Panc1 (cell line): ENCODE measurements at regions not wholly inside any gene's neighbourhood (a gene's known extent, or its start where the extent isn't known, plus 50 kb on each side); places are given as distances from the start of the nearest gene placed in this dataset.
"Not testable (repeated sequence)": the region's sequence is repeated elsewhere in the genome, so short reads cannot be mapped to it uniquely, and the experiment has no call there.

Source experiments
- ATAC-seq: fragments of 200-7000 bp; cut with Tn5 transposase; 2 replicates; pipeline ENCODE4 v1.9.1; 2020; ENCODE audit warnings: mild to moderate bottlenecking, moderate library complexity
- BruUV-seq: library from RNA; stranded (reverse); fragments of 400-500 nt; replicated peaks from 2 replicates; lab custom pipeline; 2021; lab: Mats Ljungman, UMichigan
- CTCF ChIA-PET: fragments of 300-600 bp; sonication (Branson Sonifier 250); formaldehyde crosslinking; loops from one replicate; lab custom pipeline; 2022; ENCODE audit warnings: antibody characterized with exemption; lab: Charles Lee
- POLR2A ChIA-PET: fragments of 300-600 bp; sonication (Branson Sonifier 250); formaldehyde crosslinking; loops from one replicate; lab custom pipeline; 2022; ENCODE audit warnings: antibody characterized with exemption; lab: Charles Lee
- DNase-seq: peaks from one replicate; pipeline ENCODE4 v3.0.0-alpha.2; 2010; ENCODE audit warnings: low read depth, low spot score
- H3K27ac ChIP-seq: 2 replicates; pipeline ENCODE4 v1.5.1; 2011; ENCODE audit warnings: mild to moderate bottlenecking, low read length, inconsistent platforms
- H3K27me3 ChIP-seq: fragments of 200-500 bp; sonication (Bioruptor generic); 2 replicates; pipeline ENCODE4 v1.6.0; 2014; ENCODE audit warnings: low read length, inconsistent platforms; ENCODE audit not compliant: control insufficient read depth, insufficient read depth
- H3K36me3 ChIP-seq: fragments of 200-500 bp; sonication (Bioruptor generic); 2 replicates; pipeline ENCODE4 v1.5.1; 2014; ENCODE audit warnings: inconsistent platforms, mild to moderate bottlenecking, low read length, moderate library complexity; ENCODE audit not compliant: control insufficient read depth, insufficient read depth
- H3K4me1 ChIP-seq: 2 replicates; pipeline ENCODE4 v1.5.1; 2011; ENCODE audit warnings: inconsistent platforms, mild to moderate bottlenecking, low read length, moderate library complexity; ENCODE audit not compliant: control insufficient read depth, insufficient read depth
- H3K4me3 ChIP-seq, 2 experiments: 2 replicates each; pipeline ENCODE4 v1.5.1; 2011 to 2012; ENCODE audit warnings: low read depth in 2 of 2, low read length in 2 of 2, mild to moderate bottlenecking in 2 of 2, inconsistent platforms in 1 of 2, moderate library complexity in 1 of 2
- H3K9me3 ChIP-seq: fragments of 200-500 bp; sonication (Bioruptor generic); 2 replicates; pipeline ENCODE4 v1.5.1; 2014; ENCODE audit warnings: low read depth, mild to moderate bottlenecking, inconsistent platforms, low read length, moderate library complexity; ENCODE audit not compliant: control insufficient read depth, insufficient read depth
- POLR2AphosphoS5 ChIP-seq: IDR thresholded peaks from 2 replicates; pipeline ENCODE4 v1.6.1; 2012; ENCODE audit warnings: mild to moderate bottlenecking, low read depth, low read length, moderate library complexity
- REST ChIP-seq, 2 experiments: IDR thresholded peaks; 2 replicates each; pipeline ENCODE4 v1.6.1; 2011 to 2012; ENCODE audit warnings: low read depth in 2 of 2, control low read depth in 1 of 2, low read length in 1 of 2, mild to moderate bottlenecking in 1 of 2, moderate library complexity in 1 of 2; ENCODE audit not compliant: insufficient read depth in 1 of 2
- SIN3A ChIP-seq: IDR thresholded peaks from 2 replicates; pipeline ENCODE4 v1.6.1; 2012; ENCODE audit warnings: low read depth, mild to moderate bottlenecking, low read length, moderate library complexity, borderline replicate concordance; ENCODE audit not compliant: insufficient read depth
- TCF7L2 ChIP-seq: IDR thresholded peaks from 2 replicates; pipeline ENCODE4 v1.6.1; 2011; ENCODE audit warnings: mild to moderate bottlenecking, low read depth, low read length, inconsistent platforms
- in situ Hi-C: cut with HindIII; loops from 2 replicates; pipeline ENCODE4 v1.10.0; 2016; ENCODE audit warnings: low sequenced_read_pairs, low pct_unique_long_range_greater_than_20kb
- intact Hi-C: fragments of 100-400 bp; cut with micrococcal nuclease; formaldehyde crosslinking; loops from one replicate; pipeline ENCODE4 v1.10.0; 2022; ENCODE audit not compliant: unreplicated experiment
- TF ChIP-seq, protein P1 (sequence below): fragments of 450-650 bp; IDR thresholded peaks from 2 replicates; pipeline ENCODE4 v1.5.1; 2017; ENCODE audit warnings: mild to moderate bottlenecking

DNA sequence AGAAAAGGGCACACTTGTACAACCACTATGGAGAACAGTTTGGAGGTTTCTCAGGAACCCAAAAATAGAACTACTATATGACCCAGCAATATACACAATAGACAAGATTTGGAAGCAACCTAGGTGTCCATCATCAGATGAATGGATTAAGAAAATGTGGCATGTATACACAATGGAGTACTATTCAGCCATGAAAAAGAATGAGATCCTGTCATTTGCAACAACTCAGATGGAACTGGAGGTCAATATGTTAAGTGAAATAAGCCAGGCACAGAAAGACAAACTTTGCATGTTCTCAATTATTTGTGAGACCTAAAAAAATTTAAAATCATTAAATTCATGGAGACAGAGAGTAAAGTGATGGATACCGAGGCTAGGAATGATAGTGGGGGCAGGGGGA, 118.8 kb downstream of the ZNF467 start:
- H3K9me3 ChIP-seq, result no peaks in the 10 kb centered on the region
- H3K4me1 ChIP-seq, result no peaks in the 10 kb centered on the region
- ChIA-PET CTCF (no interaction called here), POLR2A (no interaction called here)
- no peak overlapping the region for H3K27ac ChIP-seq
- intact Hi-C loops, result no loop called here
- H3K4me3 ChIP-seq, result no peak overlapping the region
- H3K36me3 ChIP-seq, result no peaks in the 10 kb centered on the region
- TF ChIP-seq, protein P1, sequence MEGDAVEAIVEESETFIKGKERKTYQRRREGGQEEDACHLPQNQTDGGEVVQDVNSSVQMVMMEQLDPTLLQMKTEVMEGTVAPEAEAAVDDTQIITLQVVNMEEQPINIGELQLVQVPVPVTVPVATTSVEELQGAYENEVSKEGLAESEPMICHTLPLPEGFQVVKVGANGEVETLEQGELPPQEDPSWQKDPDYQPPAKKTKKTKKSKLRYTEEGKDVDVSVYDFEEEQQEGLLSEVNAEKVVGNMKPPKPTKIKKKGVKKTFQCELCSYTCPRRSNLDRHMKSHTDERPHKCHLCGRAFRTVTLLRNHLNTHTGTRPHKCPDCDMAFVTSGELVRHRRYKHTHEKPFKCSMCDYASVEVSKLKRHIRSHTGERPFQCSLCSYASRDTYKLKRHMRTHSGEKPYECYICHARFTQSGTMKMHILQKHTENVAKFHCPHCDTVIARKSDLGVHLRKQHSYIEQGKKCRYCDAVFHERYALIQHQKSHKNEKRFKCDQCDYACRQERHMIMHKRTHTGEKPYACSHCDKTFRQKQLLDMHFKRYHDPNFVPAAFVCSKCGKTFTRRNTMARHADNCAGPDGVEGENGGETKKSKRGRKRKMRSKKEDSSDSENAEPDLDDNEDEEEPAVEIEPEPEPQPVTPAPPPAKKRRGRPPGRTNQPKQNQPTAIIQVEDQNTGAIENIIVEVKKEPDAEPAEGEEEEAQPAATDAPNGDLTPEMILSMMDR, result no peak
- TF ChIP-seq TCF7L2 (no peak), REST (IDR thresholded peaks at IDR 0.05; ENCODE audit: insufficient read depth in 1 of 2, low read depth in 2 of 2, low read length in 1 of 2) (no peak)
- in situ Hi-C loops, result no loop called here
- ATAC-seq (no peak), DNase-seq (no peak)
- H3K27me3 ChIP-seq, result no peaks in the 10 kb centered on the region
- BruUV-seq, result no TSS peak

- DNase-seq, H3K4me1 ChIP-seq, H3K27me3 ChIP-seq, POLR2A ChIA-PET, intact Hi-C loops, H3K4me3 ChIP-seq, H3K36me3 ChIP-seq, CTCF ChIA-PET, in situ Hi-C loops, ATAC-seq, BruUV-seq, H3K9me3 ChIP-seq, H3K27ac ChIP-seq: not testable (repeated sequence)
Observed at GRCh38 chr7:149650190-149650589, 123.2 kb downstream of the ZNF467 start.

GRCh38 chr7:149644754-149645153, 128.6 kb downstream of the ZNF467 start:
- ATAC-seq (no peak), DNase-seq (no peak)
- intact Hi-C loops (no loop called here), in situ Hi-C loops (no loop called here)
- ChIA-PET CTCF (no interaction called here), POLR2A (no interaction called here)
- BruUV-seq, result no TSS peak
- no peaks in the 10 kb centered on the region for H3K36me3 ChIP-seq
- no peaks in the 10 kb centered on the region for H3K9me3 ChIP-seq
- no peaks in the 10 kb centered on the region for H3K4me1 ChIP-seq
- no peak overlapping the region for H3K27ac ChIP-seq
- TF ChIP-seq, protein P1, result no peak
- TF ChIP-seq REST (IDR thresholded peaks at IDR 0.05; ENCODE audit: insufficient read depth in 1 of 2, low read depth in 2 of 2, low read length in 1 of 2), result no peak
- TF ChIP-seq SIN3A, result no peak
- no peak for TF ChIP-seq POLR2AphosphoS5
- TF ChIP-seq TCF7L2, result no peak
- H3K27me3 ChIP-seq, result no peaks in the 10 kb centered on the region
- no peak overlapping the region for H3K4me3 ChIP-seq
